GM12892 (cell line): ENCODE measurements at regions not wholly inside any gene's neighbourhood (a gene's known extent, or its start where the extent isn't known, plus 50 kb on each side); places are given as distances from the start of the nearest gene placed in this dataset.

Source experiments
- POLR2A ChIP-seq: IDR thresholded peaks from 2 replicates; pipeline ENCODE4 v1.6.1; 2011; ENCODE audit warnings: low read depth, low read length, control low read depth
- POLR2AphosphoS5 ChIP-seq: IDR thresholded peaks from 2 replicates; pipeline ENCODE4 v1.6.1; 2011; ENCODE audit warnings: low read depth, low read length, control low read depth
- TAF1 ChIP-seq: IDR thresholded peaks from 2 replicates; pipeline ENCODE4 v1.6.1; 2011; ENCODE audit warnings: low read depth, mild to moderate bottlenecking, control low read depth, low read length, borderline replicate concordance

GRCh38 chr14:71852181-71852580, 80.0 kb upstream of the RGS6 start:
- TF ChIP-seq POLR2A (no peak), POLR2AphosphoS5 (no peak), TAF1 (no peak)
